NCI-H2029 (cell line): ENCODE measurements at regions not wholly inside any gene's neighbourhood (a gene's known extent, or its start where the extent isn't known, plus 50 kb on each side); places are given as distances from the start of the nearest gene placed in this dataset.

Source experiments
- DNase-seq: peaks from one replicate; lab custom pipeline; 2025; lab: John Stamatoyannopoulos, UW

- no peak for DNase-seq
Measured at GRCh38 chr13:91174886-91175501, 172.5 kb upstream of the MIR17HG start.

- DNase-seq = no peak
Measured at GRCh38 chr13:91178099-91178498, 169.4 kb upstream of the MIR17HG start.

- no peak for DNase-seq
Measured at GRCh38 chr13:91181892-91182291, 165.6 kb upstream of the MIR17HG start.

- DNase-seq = no peak
Measured at GRCh38 chr13:91184244-91184926, 163.1 kb upstream of the MIR17HG start.

- DNase-seq = no peak
Measured at GRCh38 chr13:91185294-91185863, 162.1 kb upstream of the MIR17HG start.

- no peak for DNase-seq
Measured at GRCh38 chr13:91187522-91187921, 160.0 kb upstream of the MIR17HG start.

GRCh38 chr13:91189506-91189905, 158.0 kb upstream of the MIR17HG start:
- no peak for DNase-seq

- no peak for DNase-seq
Measured at GRCh38 chr13:91193358-91193757, 154.1 kb upstream of the MIR17HG start.

- DNase-seq = no peak
Measured at GRCh38 chr13:91195789-91196188, 151.7 kb upstream of the MIR17HG start.

GRCh38 chr13:91196958-91197357, 150.5 kb upstream of the MIR17HG start:
- DNase-seq = no peak

GRCh38 chr13:91199866-91200265, 147.6 kb upstream of the MIR17HG start:
- no peak for DNase-seq

GRCh38 chr13:91200486-91200885, 147.0 kb upstream of the MIR17HG start:
- DNase-seq = no peak

GRCh38 chr13:91203430-91203829, 144.1 kb upstream of the MIR17HG start:
- DNase-seq = no peak

GRCh38 chr13:91207261-91207660, 140.2 kb upstream of the MIR17HG start:
- DNase-seq = no peak

GRCh38 chr13:91211510-91211909, 136.0 kb upstream of the MIR17HG start:
- no peak for DNase-seq

GRCh38 chr13:91212231-91212630, 135.3 kb upstream of the MIR17HG start:
- DNase-seq = no peak

GRCh38 chr13:91214031-91214430, 133.5 kb upstream of the MIR17HG start:
- DNase-seq = no peak

- no peak for DNase-seq
Measured at GRCh38 chr13:91216928-91217700, 130.4 kb upstream of the MIR17HG start.

GRCh38 chr13:91219201-91219600, 128.3 kb upstream of the MIR17HG start:
- no peak for DNase-seq

GRCh38 chr13:91220872-91221271, 126.6 kb upstream of the MIR17HG start:
- DNase-seq = no peak

- DNase-seq = no peak
Measured at GRCh38 chr13:91228108-91228507, 119.4 kb upstream of the MIR17HG start.

GRCh38 chr13:91228940-91229339, 118.5 kb upstream of the MIR17HG start:
- DNase-seq = no peak

GRCh38 chr13:91232716-91233115, 114.8 kb upstream of the MIR17HG start:
- no peak for DNase-seq
